HG03135 (cell line): ENCODE measurements at regions not wholly inside any gene's neighbourhood (a gene's known extent, or its start where the extent isn't known, plus 50 kb on each side); places are given as distances from the start of the nearest gene placed in this dataset.
"Not testable (repeated sequence)": the region's sequence is repeated elsewhere in the genome, so short reads cannot be mapped to it uniquely, and the experiment has no call there.

Experiments used
- ATAC-seq: cut with Tn5 transposase; IDR thresholded peaks from one replicate; pipeline ENCODE4 v1.9.1; 2021; ENCODE audit warnings: mild to moderate bottlenecking, moderate library complexity; ENCODE audit not compliant: unreplicated experiment

- no peak for ATAC-seq
Observed at GRCh38 chr14:23694949-23695663, 58.9 kb downstream of the DHRS2 start.

DNA sequence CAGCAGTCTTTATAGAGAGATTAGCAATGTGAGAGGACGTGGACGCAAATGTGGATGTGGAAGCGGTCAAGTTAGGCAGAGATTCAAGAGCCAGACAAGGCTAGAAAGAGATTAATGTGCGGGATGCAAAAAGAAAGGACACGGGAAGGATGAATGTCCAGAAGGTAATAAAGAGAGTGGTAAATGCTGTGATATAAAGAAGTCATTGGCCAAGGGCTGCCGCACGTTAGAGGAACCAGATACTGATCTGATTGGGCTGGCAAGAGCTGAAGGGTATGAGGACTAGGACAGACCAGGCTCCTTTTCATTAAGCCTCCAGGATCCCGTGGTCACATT, 59.5 kb downstream of the DHRS2 start:
- ATAC-seq = no peak

DNA sequence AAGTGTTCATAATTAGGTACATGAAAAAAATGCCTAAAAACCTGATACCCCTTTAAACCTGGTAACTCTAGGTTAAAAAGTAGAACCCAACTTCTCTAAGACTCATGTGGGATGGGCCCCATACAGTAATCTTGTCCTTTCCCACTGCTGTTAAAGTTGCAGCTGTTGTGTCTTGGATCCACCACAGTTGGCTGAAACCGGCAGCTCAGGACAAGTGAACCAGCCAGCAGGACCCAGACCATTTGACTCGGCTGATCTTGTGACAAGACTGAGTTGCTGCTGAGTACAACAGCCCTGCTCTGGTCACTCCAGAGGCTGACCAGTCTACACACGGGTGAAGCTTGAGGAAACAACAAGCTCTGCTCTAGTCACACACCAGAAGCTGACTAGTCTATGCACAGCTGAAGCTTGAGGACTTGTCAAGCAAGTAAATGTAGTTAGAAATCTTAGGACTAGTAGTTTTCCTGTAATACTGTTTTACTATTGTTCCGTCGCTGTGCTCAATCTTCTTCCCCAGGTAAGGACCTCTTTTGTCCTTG, 60.6 kb downstream of the DHRS2 start:
- ATAC-seq = no peak

- ATAC-seq = no peak
Observed at GRCh38 chr14:23697680-23698079, 61.5 kb downstream of the DHRS2 start.

GRCh38 chr14:23702656-23703426, 66.7 kb downstream of the DHRS2 start:
- no peak for ATAC-seq

GRCh38 chr14:23704890-23705289, 68.7 kb downstream of the DHRS2 start:
- no peak for ATAC-seq

DNA sequence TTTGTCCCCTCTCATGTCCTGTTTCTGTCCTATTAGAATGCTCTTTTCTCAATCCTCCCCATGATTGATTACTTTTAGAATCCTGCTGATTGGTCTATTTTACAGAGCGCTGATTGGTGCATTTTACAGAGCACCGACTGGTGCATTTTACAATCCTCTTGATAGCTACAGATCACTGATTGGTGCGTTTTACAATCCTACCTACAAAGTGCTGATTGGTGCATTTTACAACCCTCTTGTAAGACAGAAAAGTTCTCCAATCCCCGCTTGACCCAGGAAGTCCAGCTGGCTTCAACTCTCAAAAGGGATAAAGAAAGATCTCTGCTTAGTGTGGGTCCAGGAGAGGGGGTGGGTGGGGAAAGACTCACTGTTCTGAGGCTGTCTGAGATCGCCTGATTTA, 71.3 kb downstream of the DHRS2 start:
- ATAC-seq = no peak

DNA sequence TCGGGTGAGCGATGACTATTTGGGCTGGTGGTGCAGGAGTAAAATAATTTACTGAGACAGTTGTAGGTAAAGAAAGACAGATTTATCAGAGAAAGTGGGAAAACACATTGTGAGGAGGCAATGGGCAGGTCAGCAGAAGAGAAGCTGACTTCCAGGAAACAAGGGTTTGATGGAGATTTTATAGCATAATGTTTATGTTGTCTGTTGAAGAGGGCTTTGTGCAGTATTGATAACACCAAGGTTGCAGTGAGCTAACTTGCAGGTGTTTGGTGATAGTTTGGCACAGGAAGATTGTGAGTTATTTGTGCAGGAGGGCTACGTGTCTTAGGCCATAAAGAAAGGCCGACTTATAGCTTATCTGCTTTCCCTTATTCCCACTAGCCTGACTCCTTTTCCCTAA, 72.2 kb downstream of the DHRS2 start:
- ATAC-seq = no peak

DNA sequence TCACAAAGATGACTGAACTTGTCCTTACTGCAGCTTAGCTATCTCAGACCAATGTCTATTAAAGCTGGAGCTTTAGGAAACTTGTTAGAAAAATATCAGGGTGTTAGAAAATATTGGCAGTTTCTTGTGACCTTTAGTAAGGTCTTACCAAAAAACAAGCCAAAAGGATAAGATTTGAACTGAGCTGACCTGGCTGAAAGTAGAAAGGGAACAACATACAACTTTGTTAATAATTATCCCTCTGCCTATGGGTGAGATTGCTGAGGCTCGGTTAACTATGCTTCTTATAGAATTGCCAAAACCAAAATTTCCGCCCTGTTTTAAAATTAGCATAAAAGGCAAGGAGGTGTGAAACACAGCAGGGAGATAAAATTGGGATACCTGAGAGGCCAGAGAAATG, 73.8 kb downstream of the DHRS2 start:
- no peak for ATAC-seq

- no peak for ATAC-seq
Observed at GRCh38 chr14:23712287-23712686, 76.1 kb downstream of the DHRS2 start.

DNA sequence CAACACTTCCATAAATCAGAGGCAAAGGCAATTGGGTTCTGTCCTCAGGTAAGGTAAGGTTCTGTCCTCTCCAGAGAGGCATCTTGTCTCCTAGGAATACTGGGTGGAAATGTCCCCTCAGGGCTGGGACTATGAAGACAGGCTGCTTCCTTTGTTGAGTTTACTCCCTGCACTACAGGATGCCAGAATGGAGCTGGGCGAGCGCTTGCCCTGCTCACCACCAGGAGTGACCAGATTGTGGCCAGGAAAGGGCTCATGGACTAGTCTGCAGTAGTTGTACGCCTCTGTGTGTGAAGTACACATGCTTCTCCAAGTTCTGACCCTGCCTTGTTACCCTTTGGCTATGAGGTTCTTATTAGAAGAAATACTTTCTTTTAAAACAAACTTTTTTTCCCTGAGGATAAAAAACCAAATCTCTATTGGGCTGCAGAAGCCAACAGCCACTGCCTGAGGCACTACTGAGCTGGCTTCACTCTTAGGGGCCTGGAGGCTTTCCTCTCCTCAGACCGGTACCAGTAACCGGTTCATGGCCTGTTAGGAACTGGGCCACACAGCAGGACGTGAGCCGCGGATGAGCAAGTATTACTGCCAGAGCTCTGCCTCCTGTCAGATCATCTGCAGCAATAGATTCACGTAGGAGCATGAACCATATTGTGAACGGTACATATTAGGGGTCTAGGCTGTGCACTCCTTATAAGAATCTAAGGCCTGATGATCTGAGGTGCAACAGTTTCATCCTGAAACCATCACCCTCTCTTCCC, 83.2 kb downstream of the DHRS2 start:
- no peak for ATAC-seq

DNA sequence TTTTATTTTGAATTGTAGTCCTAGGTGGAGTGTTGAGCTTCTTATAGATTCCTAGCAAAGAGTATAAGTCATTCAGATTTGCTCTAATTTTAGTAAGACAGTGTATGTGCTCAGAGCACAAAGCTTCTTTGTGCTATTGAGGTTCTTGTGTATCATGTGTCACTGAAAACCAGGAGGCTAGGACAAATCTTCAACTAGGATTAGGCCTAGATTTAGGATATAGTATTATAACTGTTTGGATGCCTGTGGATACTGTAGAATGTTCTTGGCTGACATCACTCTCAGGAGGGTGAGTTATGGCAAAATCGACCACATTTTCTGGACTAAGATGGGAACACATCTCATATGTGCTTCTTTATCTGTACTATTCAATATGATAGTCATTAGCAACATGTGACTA, 86.5 kb downstream of the DHRS2 start:
- ATAC-seq = no peak

DNA sequence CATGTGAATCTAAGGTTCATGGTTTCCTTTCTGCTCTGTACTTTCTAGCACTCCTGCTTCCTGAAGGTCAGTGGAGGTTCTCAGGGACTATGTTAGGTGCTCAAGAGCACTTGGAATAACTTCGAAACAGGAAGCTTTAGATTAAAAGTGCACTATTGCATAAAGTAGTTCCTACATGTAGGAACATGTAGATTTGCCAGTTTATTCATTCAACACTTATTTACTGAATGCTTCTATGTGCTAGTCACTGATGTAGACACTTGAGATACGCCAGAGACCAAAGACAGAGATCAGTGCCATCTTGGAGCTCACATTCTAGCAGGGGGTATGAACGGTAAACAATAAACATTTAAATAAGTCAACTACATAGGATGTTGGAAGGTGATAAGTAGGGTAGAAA, 87.7 kb downstream of the DHRS2 start:
- no peak for ATAC-seq

DNA sequence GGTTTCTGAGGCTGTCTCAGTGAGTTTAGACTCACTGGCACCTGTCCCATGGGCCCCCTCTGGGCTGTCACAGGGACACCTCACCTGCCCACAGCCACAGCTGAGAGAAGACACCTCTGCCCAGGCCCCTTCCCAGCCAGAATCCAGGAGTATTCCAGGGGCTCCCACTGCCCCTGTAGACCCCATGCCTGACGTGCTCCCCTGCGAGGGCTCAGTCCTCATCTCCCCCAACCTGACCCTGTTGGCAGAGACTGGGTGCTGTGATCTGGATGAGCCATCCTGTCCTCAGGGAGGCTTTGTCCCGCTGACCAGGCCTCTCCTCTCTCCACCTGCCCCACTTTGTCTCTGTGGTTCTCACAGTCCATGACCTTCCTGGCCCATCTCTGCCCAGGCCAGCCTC, 89.4 kb downstream of the DHRS2 start:
- ATAC-seq = no peak

DNA sequence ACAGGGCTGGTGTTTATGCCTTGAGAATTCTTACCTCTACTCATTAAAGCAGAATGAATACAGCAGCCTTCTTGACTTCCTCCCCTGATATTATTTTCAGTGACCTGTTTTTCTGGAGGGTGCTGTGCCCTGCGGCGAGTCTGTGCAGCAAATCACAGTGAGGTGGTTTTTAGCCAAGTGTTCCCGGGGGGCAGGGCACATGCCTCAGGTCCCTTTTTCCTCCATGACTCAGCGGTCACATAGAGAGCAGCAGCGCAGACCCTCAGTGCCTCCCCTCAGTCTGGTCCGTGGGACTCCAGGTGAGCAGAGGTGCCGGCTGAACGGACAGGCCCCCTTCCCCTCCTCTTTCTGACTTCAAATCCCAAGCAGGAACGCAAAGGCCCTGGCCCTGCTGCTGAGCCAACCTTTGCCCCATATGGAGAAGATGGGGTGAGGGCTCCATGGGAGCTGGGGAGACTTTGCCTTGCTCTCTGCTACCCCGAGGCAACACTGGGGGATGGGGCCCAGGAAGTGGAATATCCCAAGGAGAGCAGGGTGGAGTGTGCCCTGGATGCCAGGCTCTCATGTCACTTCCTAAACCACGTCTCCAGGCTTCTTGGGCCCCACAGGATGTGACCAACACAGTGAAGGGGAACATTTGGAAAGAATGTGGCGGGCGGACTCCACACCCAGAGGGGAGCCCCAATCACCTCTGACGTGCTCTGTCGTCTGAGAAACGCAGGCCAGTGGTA, 90.0 kb downstream of the DHRS2 start:
- ATAC-seq = no peak

GRCh38 chr14:23727566-23728335, 91.6 kb downstream of the DHRS2 start:
- no peak for ATAC-seq

- ATAC-seq = no peak
Observed at GRCh38 chr14:23728791-23729190, 92.6 kb downstream of the DHRS2 start.

DNA sequence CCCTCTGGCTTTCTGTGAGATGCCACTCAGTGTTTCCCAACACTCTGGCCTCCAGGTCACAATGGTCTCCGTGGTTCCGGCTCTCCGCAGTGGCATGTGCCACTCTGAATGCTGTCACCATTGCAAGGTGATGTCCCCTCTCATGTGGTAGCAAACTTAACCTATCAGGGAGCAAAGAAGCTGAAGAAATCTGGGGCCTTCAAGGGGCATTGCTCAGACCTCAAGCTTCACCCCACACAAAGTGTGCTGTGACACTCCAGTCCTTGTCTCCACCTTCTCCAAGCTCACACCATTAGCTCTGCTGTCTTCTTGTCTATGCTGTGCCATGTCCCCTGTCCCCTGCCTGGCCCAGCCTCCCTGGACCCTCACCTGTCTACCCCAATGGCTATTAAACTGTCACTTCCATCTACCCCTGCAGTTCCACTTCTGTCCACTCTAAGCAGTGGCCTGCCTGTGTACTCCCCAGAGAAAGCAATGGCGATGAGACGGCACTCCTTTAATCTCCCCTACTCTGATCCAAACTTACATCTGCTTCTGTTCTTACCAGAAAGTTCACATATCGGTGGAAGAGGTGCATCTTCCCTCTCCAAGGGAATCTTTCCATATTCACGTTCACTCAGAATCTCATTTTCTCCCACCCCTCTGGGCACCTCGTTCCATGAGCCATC, 93.7 kb downstream of the DHRS2 start:
- ATAC-seq = no peak

DNA sequence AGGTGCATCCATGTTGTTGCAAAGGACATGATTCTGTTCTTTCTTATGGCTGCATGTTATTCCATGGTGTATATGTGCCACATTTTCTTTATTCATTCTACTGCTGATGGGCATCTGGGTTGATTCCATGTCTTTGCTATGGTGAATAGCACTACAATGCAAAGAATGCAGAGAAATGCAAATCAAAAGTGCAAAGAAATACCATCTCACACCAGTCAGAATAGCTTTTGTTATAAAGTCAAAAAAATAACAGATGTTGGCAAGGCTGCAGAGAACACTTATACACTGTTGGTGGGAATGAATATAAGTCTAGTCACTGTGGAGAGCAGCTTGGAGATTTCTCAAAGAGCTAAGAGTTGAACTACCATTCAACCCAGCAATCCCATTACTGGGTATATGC, 99.2 kb downstream of the DHRS2 start:
- ATAC-seq = no peak

DNA sequence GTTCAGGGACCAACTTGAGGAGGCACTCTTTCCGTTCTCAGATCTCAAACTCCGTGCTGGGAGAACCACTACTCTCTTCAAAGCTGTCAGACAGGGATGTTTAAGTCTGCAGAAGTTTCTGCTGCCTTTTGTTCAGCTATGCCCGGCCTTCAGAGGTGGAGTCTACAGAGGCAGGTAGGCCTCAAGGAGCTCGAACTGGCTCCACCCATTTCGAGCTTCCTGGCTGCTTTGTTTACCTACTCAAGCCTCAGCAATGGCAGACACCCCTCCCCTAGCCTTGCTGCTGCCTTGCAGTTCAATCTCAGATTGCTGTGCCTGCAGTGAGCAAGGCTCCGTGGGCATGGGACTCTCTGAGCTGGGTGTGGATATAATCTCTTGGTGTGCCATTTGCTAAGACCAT, 108.2 kb downstream of the DHRS2 start:
- ATAC-seq = not testable (repeated sequence)
